ENCODE measurements at regions not wholly inside any gene's neighbourhood (a gene's known extent, or its start where the extent isn't known, plus 50 kb on each side); places are given as distances from the start of the nearest gene placed in this dataset.

- DNase-seq (ENCODE audit: low read depth) = no peak
Measured at GRCh38 chr6:79864421-79864820, 82.9 kb downstream of the ELOVL4 start.

DNA sequence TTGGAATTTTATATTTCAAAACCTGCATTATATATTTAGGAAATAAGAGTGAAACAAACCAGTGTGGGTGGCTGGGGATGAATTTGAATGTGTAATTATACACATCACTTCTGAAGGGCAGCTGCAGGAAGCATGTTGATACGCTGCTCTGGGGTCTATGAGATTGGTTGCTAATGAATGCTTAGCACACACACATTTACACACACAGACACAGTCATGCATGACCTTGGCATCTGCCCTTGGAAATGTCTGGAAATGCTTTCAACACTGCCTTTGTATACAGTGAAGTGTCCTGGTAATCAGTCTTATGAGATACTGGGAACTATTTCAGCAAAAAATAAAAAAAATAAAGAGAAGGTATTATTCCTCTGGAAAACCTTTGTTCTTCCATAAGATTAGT, 83.4 kb downstream of the ELOVL4 start:
- no peak for DNase-seq (ENCODE audit: low read depth)

GRCh38 chr6:79863566-79863965, 83.8 kb downstream of the ELOVL4 start:
- DNase-seq (ENCODE audit: low read depth) = no peak

DNA sequence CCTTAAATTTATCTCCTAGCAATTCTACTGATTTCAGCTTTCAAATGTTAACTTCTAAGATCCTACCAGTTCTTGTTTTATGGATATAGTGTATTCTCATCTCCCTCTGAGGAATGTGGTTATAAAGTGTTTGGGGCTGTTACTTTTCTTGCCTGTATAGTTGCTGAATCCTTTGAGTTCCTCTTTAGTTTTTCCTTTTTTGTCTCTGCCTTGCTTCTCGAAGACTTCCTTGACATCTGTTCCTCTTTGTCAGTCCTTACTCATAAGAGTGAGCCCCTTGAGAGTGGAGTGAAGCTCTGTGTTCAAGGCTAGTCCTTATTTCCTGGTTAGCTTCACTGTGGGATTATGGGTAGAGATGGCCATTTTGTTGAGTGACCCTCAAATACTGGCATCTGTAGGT, 84.6 kb downstream of the ELOVL4 start:
- no peak for DNase-seq (ENCODE audit: low read depth)

DNA sequence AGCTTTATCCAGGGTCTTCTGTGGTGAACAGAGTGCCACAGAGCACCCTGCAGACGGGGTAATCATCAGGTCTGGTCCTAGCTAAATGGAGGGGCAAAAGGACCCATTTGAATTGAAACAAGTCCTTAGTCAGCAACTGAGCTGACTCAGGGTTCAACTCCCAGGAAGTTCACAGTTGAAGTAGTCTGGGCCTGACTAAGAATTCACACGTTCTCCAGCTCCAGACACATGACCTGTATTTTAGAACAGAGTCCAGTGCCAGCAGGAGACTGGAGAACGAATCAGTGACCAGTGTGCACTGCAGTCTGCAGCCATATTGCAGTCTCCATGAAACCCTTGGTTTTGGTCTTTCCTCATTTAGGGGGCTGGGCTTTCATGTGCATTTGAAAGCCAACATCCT, 85.2 kb downstream of the ELOVL4 start:
- no peak for DNase-seq (ENCODE audit: low read depth)

DNA sequence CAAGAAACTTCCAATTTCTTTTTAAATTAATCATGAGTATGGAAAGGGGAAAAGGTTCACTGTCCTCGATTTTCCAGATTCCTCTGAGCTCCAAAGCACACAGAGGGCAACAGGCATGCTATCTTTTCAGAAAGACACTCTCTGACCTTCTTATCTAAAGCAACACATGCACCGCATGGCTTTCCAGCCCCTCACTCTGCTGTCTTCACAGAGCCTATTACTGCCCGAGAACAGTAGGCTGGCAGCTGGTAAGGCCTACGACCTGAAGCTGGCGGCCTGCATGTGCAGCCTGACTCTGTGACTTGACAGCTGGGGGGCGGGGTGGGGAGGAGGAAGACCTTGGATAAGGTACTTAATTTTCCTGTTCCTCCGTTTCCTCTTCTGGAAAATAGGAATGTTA, 86.3 kb downstream of the ELOVL4 start:
- no peak for DNase-seq (ENCODE audit: low read depth)

GRCh38 chr6:79847426-79847825, 99.9 kb downstream of the ELOVL4 start:
- DNase-seq (ENCODE audit: low read depth) = no peak

- no peak for DNase-seq (ENCODE audit: low read depth)
Measured at GRCh38 chr6:79842376-79843040, 104.8 kb downstream of the ELOVL4 start.

GRCh38 chr6:79841577-79842375, 105.6 kb downstream of the ELOVL4 start:
- no peak for DNase-seq (ENCODE audit: low read depth)

- no peak for DNase-seq (ENCODE audit: low read depth)
Measured at GRCh38 chr6:79838851-79839250, 108.5 kb downstream of the ELOVL4 start.

GRCh38 chr6:79833964-79834284, 113.4 kb downstream of the ELOVL4 start:
- no peak for DNase-seq (ENCODE audit: low read depth)

- no peak for DNase-seq (ENCODE audit: low read depth)
Measured at GRCh38 chr6:79833264-79833963, 113.9 kb downstream of the ELOVL4 start.

- no peak for DNase-seq (ENCODE audit: low read depth)
Measured at GRCh38 chr6:79832723-79833122, 114.6 kb downstream of the ELOVL4 start.

DNA sequence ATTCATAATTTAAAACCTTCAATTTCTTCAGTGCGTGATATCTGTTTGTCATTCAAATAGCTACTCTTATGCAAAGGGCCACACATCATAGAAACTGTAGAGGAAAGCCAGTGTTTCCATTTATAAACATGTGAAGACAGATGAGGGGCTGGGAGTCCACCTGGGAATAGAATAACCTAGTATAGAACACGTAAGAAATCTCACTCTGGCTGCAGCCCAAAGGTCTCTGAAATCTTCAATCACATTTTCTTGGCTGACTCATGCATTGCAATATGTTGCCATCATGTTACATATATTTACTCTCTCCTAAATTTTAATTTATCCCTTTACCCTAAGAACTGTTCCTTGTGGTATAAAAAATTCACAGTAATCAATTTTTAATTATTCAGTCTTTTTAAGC, 123.2 kb downstream of the ELOVL4 start:
- no peak for DNase-seq (ENCODE audit: low read depth)

- DNase-seq (ENCODE audit: low read depth) = no peak
Measured at GRCh38 chr6:79821859-79822258, 125.5 kb downstream of the ELOVL4 start.

- no peak for DNase-seq (ENCODE audit: low read depth)
Measured at GRCh38 chr6:79818471-79818870, 128.9 kb downstream of the ELOVL4 start.

GRCh38 chr6:79814940-79815339, 132.4 kb downstream of the ELOVL4 start:
- no peak for DNase-seq (ENCODE audit: low read depth)

GRCh38 chr6:79813854-79814709, 133.3 kb downstream of the ELOVL4 start:
- DNase-seq (ENCODE audit: low read depth) = peak; percentile 21

- DNase-seq (ENCODE audit: low read depth) = no peak
Measured at GRCh38 chr6:79813143-79813850, 134.1 kb downstream of the ELOVL4 start.

GRCh38 chr6:79812195-79812594, 135.2 kb downstream of the ELOVL4 start:
- DNase-seq (ENCODE audit: low read depth) = no peak

DNA sequence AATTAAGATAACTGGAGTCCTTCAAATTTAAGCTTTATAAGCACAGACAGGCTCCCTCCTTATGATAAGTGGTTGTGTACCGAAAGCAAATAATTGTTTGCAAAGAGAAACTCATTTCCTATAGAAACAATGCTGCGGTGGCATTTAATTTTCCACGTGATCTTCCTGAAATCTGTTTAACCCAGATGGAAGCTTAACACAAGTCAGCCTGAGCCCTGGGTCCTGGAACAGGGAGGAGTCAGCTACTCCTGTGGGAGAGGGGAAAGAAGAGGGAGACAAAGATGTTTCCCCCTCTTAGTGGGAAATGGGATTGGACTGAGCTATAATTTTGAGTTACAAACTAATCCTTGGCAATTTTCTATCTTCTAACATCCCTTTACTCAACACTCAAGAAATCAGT, 136.5 kb downstream of the ELOVL4 start:
- DNase-seq (ENCODE audit: low read depth) = no peak

Measured in stimulated activated CD8-positive, alpha-beta memory T cell treated with anti-CD3 and anti-CD28 coated beads, Interleukin-12 subunit alpha, Interleukin-12 subunit beta, amount 100 ng/mL, for 4 hours (primary cell).